ENCODE measurements at regions not wholly inside any gene's neighbourhood (a gene's known extent, or its start where the extent isn't known, plus 50 kb on each side); places are given as distances from the start of the nearest gene placed in this dataset.

DNA sequence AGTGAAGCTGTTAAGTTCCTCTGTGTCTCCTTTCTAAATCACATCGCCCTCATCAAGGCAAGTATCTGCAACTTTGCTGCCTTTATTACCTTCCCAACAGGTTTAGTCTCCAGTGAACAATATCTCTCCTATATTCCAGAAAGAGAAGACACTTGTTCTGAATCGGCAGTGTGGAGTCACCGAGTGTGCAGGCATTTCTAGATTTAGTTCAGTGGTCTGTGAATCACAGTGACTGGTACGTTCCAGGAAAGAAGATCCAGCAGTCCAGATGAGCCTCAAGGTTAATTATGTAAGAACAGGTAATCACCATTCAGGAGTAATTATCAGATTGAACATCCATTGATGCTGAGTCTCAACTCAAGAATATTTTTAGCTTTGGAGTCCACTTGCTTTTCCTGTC lies 497.0 kb downstream of the FOXO1 start:
- TF ChIP-seq POLR2A (IDR thresholded peaks at IDR 0.05), result no peak
- TF ChIP-seq, protein P1, sequence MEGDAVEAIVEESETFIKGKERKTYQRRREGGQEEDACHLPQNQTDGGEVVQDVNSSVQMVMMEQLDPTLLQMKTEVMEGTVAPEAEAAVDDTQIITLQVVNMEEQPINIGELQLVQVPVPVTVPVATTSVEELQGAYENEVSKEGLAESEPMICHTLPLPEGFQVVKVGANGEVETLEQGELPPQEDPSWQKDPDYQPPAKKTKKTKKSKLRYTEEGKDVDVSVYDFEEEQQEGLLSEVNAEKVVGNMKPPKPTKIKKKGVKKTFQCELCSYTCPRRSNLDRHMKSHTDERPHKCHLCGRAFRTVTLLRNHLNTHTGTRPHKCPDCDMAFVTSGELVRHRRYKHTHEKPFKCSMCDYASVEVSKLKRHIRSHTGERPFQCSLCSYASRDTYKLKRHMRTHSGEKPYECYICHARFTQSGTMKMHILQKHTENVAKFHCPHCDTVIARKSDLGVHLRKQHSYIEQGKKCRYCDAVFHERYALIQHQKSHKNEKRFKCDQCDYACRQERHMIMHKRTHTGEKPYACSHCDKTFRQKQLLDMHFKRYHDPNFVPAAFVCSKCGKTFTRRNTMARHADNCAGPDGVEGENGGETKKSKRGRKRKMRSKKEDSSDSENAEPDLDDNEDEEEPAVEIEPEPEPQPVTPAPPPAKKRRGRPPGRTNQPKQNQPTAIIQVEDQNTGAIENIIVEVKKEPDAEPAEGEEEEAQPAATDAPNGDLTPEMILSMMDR (IDR thresholded peaks at IDR 0.05), result no peak
